ENCODE measurements at regions not wholly inside any gene's neighbourhood (a gene's known extent, or its start where the extent isn't known, plus 50 kb on each side); places are given as distances from the start of the nearest gene placed in this dataset.
"Not testable (repeated sequence)": the region's sequence is repeated elsewhere in the genome, so short reads cannot be mapped to it uniquely, and the experiment has no call there.

DNA sequence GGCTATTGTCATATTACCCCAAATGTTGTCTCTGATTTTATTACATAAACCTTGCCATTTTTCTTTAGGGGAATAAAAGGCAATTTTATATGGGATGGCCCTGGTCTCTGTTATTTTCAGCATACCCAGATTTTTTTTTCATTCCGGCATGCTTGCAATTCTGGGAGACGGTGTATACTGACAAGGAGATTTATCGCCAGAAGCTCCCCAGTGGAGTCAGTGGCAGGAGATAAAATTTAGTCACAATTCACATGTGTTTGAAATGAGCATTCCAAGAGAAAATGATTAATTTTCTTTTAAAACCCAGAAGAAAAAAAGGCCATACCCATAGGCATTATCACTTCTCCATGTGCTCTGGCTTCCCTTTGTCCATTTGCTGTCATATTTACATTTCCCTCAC is 250.8 kb upstream of the RSPO3 start:
- Mint-ChIP-seq H3K4me1 (ENCODE audit: low read depth) (no peaks in the 10 kb centered on the region), H3K36me3 (no peaks in the 10 kb centered on the region), H3K27me3 (no peaks in the 10 kb centered on the region), H3K9me3 (ENCODE audit: low read depth) (peaks cover 5% of the 10 kb centered on the region), H3K4me3 (no peak overlapping the region), H3K27ac (no peak overlapping the region)

GRCh38 chr6:126873351-126873750 is 245.1 kb upstream of the RSPO3 start:
- Mint-ChIP-seq H3K9me3 (ENCODE audit: low read depth) (no peaks in the 10 kb centered on the region), H3K4me1 (ENCODE audit: low read depth) (no peaks in the 10 kb centered on the region), H3K4me3 (no peak overlapping the region), H3K27ac (no peak overlapping the region), H3K36me3 (no peaks in the 10 kb centered on the region), H3K27me3 (no peaks in the 10 kb centered on the region)

GRCh38 chr6:126873791-126874190 is 244.7 kb upstream of the RSPO3 start:
- no peaks in the 10 kb centered on the region for H3K36me3 Mint-ChIP-seq
- H3K4me1 Mint-ChIP-seq (ENCODE audit: low read depth), result no peaks in the 10 kb centered on the region
- no peak overlapping the region for H3K27ac Mint-ChIP-seq
- no peak overlapping the region for H3K4me3 Mint-ChIP-seq
- H3K27me3 Mint-ChIP-seq, result no peaks in the 10 kb centered on the region
- no peaks in the 10 kb centered on the region for H3K9me3 Mint-ChIP-seq (ENCODE audit: low read depth)

DNA sequence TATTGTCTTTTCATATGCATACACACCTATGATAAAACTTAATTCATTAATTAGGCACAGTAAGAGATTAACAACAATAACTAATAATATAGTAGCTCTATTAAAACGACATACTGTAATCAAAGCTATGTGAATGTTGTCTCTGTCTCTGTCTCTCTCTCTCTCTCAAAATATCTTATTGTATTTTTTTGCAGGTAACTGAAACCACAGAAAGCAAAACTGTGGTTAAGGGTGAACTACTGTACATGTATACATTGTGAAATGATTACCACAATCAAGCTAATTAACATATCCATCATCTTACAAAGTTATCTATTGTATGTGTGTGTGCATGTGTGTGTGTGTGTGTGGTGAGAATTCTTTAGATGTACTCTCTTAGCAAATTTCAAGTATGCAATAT is 242.0 kb upstream of the RSPO3 start:
- Mint-ChIP-seq H3K9me3 (ENCODE audit: low read depth) (no peaks in the 10 kb centered on the region), H3K4me3 (no peak overlapping the region), H3K36me3 (no peaks in the 10 kb centered on the region), H3K4me1 (ENCODE audit: low read depth) (no peaks in the 10 kb centered on the region), H3K27me3 (no peaks in the 10 kb centered on the region), H3K27ac (no peak overlapping the region)

DNA sequence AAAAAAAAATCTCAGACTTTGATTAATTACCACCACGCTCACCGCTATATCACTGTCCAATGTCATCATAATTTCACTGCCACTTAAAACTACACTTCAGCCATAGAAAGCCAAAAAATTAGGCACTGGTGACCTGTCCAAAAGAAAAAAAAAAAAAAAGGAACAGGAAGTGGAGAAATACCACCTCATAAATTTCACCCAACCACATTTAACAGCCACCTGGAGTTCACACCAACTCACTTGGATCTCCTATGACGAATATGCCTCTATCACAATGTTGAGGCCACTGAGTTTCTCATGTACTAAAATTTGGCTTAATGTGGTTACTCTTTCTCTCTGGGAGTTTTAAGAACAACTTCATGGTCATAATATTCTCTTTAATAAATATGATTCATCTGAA is 237.5 kb upstream of the RSPO3 start:
- Mint-ChIP-seq H3K36me3 (no peaks in the 10 kb centered on the region), H3K27ac (no peak overlapping the region), H3K9me3 (ENCODE audit: low read depth) (peaks cover 6% of the 10 kb centered on the region), H3K4me1 (ENCODE audit: low read depth) (no peaks in the 10 kb centered on the region), H3K27me3 (peaks cover 2% of the 10 kb centered on the region), H3K4me3 (no peak overlapping the region)

GRCh38 chr6:126886106-126886505 is 232.4 kb upstream of the RSPO3 start:
- Mint-ChIP-seq H3K27ac (no peak overlapping the region), H3K27me3 (peaks cover 3% of the 10 kb centered on the region), H3K4me1 (ENCODE audit: low read depth) (no peaks in the 10 kb centered on the region), H3K4me3 (no peak overlapping the region), H3K36me3 (no peaks in the 10 kb centered on the region), H3K9me3 (ENCODE audit: low read depth) (peaks cover 6% of the 10 kb centered on the region)

GRCh38 chr6:126888727-126889725 is 229.4 kb upstream of the RSPO3 start:
- Mint-ChIP-seq H3K4me1 (ENCODE audit: low read depth) (no peaks in the 10 kb centered on the region), H3K27ac (no peak overlapping the region), H3K4me3 (no peak overlapping the region), H3K27me3 (peaks cover 3% of the 10 kb centered on the region), H3K36me3 (no peaks in the 10 kb centered on the region), H3K9me3 (ENCODE audit: low read depth) (no peaks in the 10 kb centered on the region)

DNA sequence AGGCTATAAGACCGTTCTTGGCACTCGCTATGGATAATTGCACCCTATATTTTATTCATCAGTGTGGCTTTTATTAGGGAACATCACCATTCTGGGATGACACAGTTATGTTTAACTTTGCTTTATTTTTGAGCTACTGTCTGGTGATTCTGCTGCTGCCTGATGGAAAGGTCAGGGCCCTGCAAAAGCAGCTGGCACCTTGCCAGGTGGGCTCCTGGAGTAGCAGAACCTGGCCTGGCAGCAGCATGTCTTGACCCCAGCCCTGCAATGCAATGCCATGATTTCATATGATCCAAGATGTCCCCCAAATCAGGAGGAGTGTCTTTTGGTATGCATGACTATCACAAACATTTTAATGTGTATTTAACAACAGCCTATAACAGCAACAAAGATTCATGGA is 228.4 kb upstream of the RSPO3 start:
- no peak overlapping the region for H3K4me3 Mint-ChIP-seq
- H3K36me3 Mint-ChIP-seq, result no peaks in the 10 kb centered on the region
- no peaks in the 10 kb centered on the region for H3K9me3 Mint-ChIP-seq (ENCODE audit: low read depth)
- no peaks in the 10 kb centered on the region for H3K4me1 Mint-ChIP-seq (ENCODE audit: low read depth)
- no peak overlapping the region for H3K27ac Mint-ChIP-seq
- peaks cover 2% of the 10 kb centered on the region for H3K27me3 Mint-ChIP-seq

- H3K4me1 Mint-ChIP-seq (ENCODE audit: low read depth), result no peaks in the 10 kb centered on the region
- H3K36me3 Mint-ChIP-seq, result no peaks in the 10 kb centered on the region
- H3K27me3 Mint-ChIP-seq, result peaks cover 2% of the 10 kb centered on the region
- H3K4me3 Mint-ChIP-seq, result no peak overlapping the region
- H3K27ac Mint-ChIP-seq, result no peak overlapping the region
- H3K9me3 Mint-ChIP-seq (ENCODE audit: low read depth), result no peaks in the 10 kb centered on the region
Measured at GRCh38 chr6:126891158-126891557, 227.3 kb upstream of the RSPO3 start.

- not testable (repeated sequence) for H3K9me3 Mint-ChIP-seq (ENCODE audit: low read depth); H3K4me3 Mint-ChIP-seq; H3K4me1 Mint-ChIP-seq (ENCODE audit: low read depth); H3K36me3 Mint-ChIP-seq; H3K27me3 Mint-ChIP-seq; H3K27ac Mint-ChIP-seq
Measured at GRCh38 chr6:126892869-126893268, 225.6 kb upstream of the RSPO3 start.

- H3K36me3 Mint-ChIP-seq, result no peaks in the 10 kb centered on the region
- no peak overlapping the region for H3K4me3 Mint-ChIP-seq
- H3K4me1 Mint-ChIP-seq (ENCODE audit: low read depth), result no peaks in the 10 kb centered on the region
- H3K9me3 Mint-ChIP-seq (ENCODE audit: low read depth), result no peaks in the 10 kb centered on the region
- no peaks in the 10 kb centered on the region for H3K27me3 Mint-ChIP-seq
- no peak overlapping the region for H3K27ac Mint-ChIP-seq
Measured at GRCh38 chr6:126897758-126898157, 220.7 kb upstream of the RSPO3 start.

DNA sequence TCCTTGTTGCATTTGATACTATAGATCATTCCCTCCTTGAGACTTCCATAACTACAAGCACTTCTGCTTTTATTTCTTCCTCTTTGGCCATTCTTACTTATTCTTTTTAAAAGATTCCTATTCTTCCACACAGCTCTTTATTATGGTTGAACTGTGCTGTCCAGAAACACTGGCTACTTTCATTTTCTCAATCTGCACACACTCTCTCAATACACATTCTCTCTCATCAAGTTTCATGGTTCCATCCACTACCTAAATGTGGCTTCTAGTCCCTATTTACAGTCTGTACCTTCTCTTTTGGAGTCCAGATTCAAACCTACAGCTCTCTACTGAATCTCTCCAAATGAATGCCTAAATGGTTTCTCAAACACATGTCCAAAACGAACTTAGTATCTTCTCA is 214.3 kb upstream of the RSPO3 start:
- Mint-ChIP-seq H3K27me3 (no peaks in the 10 kb centered on the region), H3K9me3 (ENCODE audit: low read depth) (no peaks in the 10 kb centered on the region), H3K36me3 (no peaks in the 10 kb centered on the region), H3K4me3 (no peak overlapping the region), H3K27ac (no peak overlapping the region), H3K4me1 (ENCODE audit: low read depth) (no peaks in the 10 kb centered on the region)

DNA sequence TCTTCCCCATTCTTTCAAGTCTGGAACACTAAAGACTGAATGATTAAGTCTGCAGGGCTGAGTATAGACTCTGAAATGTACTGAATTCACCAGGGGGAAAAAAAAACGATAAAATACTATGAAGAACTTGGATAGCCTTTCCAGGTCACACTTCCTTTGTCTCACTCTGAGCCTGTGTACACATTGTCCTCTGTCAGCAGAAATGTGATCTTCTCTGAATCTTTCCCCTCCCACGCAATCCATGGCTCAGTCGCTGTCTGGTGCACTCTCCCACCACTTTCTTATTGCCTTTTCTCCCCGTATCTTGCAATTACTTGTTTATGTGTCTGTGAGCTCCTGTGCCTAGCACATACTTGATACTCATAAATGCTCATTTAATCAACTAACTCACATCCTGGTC is 212.6 kb upstream of the RSPO3 start:
- no peaks in the 10 kb centered on the region for H3K36me3 Mint-ChIP-seq
- H3K4me3 Mint-ChIP-seq, result no peak overlapping the region
- H3K4me1 Mint-ChIP-seq (ENCODE audit: low read depth), result no peaks in the 10 kb centered on the region
- H3K27me3 Mint-ChIP-seq, result no peaks in the 10 kb centered on the region
- H3K9me3 Mint-ChIP-seq (ENCODE audit: low read depth), result no peaks in the 10 kb centered on the region
- no peak overlapping the region for H3K27ac Mint-ChIP-seq

- H3K4me3 Mint-ChIP-seq, result no peak overlapping the region
- no peaks in the 10 kb centered on the region for H3K9me3 Mint-ChIP-seq (ENCODE audit: low read depth)
- H3K27me3 Mint-ChIP-seq, result no peaks in the 10 kb centered on the region
- no peaks in the 10 kb centered on the region for H3K36me3 Mint-ChIP-seq
- H3K4me1 Mint-ChIP-seq (ENCODE audit: low read depth), result no peaks in the 10 kb centered on the region
- H3K27ac Mint-ChIP-seq, result no peak overlapping the region
Measured at GRCh38 chr6:126907312-126907711, 211.2 kb upstream of the RSPO3 start.

GRCh38 chr6:126907996-126908395 is 210.5 kb upstream of the RSPO3 start:
- Mint-ChIP-seq H3K4me3 (no peak overlapping the region), H3K27ac (no peak overlapping the region), H3K9me3 (ENCODE audit: low read depth) (no peaks in the 10 kb centered on the region), H3K4me1 (ENCODE audit: low read depth) (no peaks in the 10 kb centered on the region), H3K36me3 (no peaks in the 10 kb centered on the region), H3K27me3 (no peaks in the 10 kb centered on the region)

DNA sequence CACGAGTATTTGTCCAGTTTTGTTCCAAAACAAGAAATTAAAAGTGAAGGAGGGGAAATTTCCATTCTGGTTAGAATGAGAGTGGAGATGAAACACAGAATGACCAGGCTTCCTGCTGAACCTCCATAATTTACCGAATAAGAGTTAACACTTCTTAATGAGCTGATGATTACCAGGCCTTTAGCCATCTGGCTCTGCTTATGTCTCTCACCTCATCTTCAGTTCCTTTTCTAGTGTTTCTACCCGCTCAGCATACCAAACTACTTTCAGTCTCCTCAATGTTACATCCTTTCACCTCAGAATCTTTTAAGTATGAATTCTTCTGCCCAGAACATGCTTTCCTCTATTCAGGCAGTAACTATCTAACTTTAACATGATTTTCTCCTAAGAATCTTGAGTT is 209.0 kb upstream of the RSPO3 start:
- Mint-ChIP-seq H3K27ac (no peak overlapping the region), H3K4me3 (no peak overlapping the region), H3K9me3 (ENCODE audit: low read depth) (no peaks in the 10 kb centered on the region), H3K27me3 (no peaks in the 10 kb centered on the region), H3K4me1 (ENCODE audit: low read depth) (no peaks in the 10 kb centered on the region), H3K36me3 (no peaks in the 10 kb centered on the region)

Measured in activated naive CD8-positive, alpha-beta T cell (primary cell).